ENCODE measurements at regions not wholly inside any gene's neighbourhood (a gene's known extent, or its start where the extent isn't known, plus 50 kb on each side); places are given as distances from the start of the nearest gene placed in this dataset.

GRCh38 chr5:133690746-133691145 lies 78.4 kb upstream of the FSTL4 start:
- H3K4me3 ChIP-seq (ENCODE audit: low read depth, low read length): no peak overlapping the region
- no peak for TF ChIP-seq CTCF (IDR thresholded peaks at IDR 0.05; ENCODE audit: control insufficient read depth, extremely low read depth, insufficient read depth)
- DNase-seq (ENCODE audit: low read depth): no peak

GRCh38 chr5:133688391-133688790 lies 76.0 kb upstream of the FSTL4 start:
- DNase-seq (ENCODE audit: low read depth): no peak
- H3K4me3 ChIP-seq (ENCODE audit: low read depth, low read length): no peak overlapping the region

GRCh38 chr5:133687212-133688061 lies 75.1 kb upstream of the FSTL4 start:
- DNase-seq (ENCODE audit: low read depth): no peak
- TF ChIP-seq CTCF (IDR thresholded peaks at IDR 0.05; ENCODE audit: control insufficient read depth, extremely low read depth, insufficient read depth): no peak
- no peak overlapping the region for H3K4me3 ChIP-seq (ENCODE audit: low read depth, low read length)

More at GRCh38 chr5:133688391-133688790, 76.0 kb upstream of the FSTL4 start:
- TF ChIP-seq CTCF (IDR thresholded peaks at IDR 0.05; ENCODE audit: control insufficient read depth, extremely low read depth, insufficient read depth): no peak

GRCh38 chr5:133686566-133686965 lies 74.2 kb upstream of the FSTL4 start:
- DNase-seq (ENCODE audit: low read depth): no peak
- H3K4me3 ChIP-seq (ENCODE audit: low read depth, low read length): no peak overlapping the region
- TF ChIP-seq CTCF (IDR thresholded peaks at IDR 0.05; ENCODE audit: control insufficient read depth, extremely low read depth, insufficient read depth): no peak

- DNase-seq (ENCODE audit: low read depth): no peak
- TF ChIP-seq CTCF (IDR thresholded peaks at IDR 0.05; ENCODE audit: control insufficient read depth, extremely low read depth, insufficient read depth): no peak
- no peak overlapping the region for H3K4me3 ChIP-seq (ENCODE audit: low read depth, low read length)
These were observed 73.2 kb upstream of the FSTL4 start for GRCh38 chr5:133685402-133686018.

GRCh38 chr5:133683646-133684596 lies 71.6 kb upstream of the FSTL4 start:
- no peak for DNase-seq (ENCODE audit: low read depth)
- H3K4me3 ChIP-seq (ENCODE audit: low read depth, low read length): no peak overlapping the region
- no peak for TF ChIP-seq CTCF (IDR thresholded peaks at IDR 0.05; ENCODE audit: control insufficient read depth, extremely low read depth, insufficient read depth)

Data from LNCaP clone FGC (cell line).